HG03442 (cell line): ENCODE measurements at regions not wholly inside any gene's neighbourhood (a gene's known extent, or its start where the extent isn't known, plus 50 kb on each side); places are given as distances from the start of the nearest gene placed in this dataset.

Experiments used
- ATAC-seq: cut with Tn5 transposase; IDR thresholded peaks from one replicate; pipeline ENCODE4 v1.9.1; 2021; ENCODE audit warnings: mild to moderate bottlenecking, moderate library complexity; ENCODE audit not compliant: unreplicated experiment

DNA sequence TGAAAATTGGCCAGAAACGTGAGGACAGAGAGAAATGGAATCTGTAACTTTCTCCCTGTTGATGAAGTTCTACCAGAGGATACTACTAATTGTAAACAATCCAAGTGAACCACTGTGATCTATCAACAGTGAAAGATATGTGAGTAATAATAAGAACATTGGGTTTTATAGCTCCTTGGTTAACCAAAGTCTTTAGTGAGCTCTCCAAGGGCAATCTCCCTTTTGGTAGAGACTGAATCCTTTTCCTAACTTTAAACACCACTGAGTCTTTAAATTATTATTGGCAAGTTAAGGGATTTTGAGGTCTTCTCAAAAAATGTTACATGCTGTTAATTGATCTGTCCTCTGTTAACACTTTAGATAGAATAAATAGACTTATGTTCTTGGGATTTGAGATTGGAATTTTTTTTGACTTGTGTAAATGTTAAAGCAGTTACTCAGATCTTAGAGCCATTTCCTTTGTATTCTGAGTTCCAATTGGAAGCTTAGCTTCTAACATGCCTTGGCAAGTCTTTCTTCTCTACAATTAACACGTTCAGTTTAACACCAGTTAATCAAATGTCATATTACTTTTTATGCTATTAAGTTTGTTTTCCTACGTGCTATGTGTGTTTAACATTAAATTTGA lies 338.2 kb upstream of the DDHD1 start:
- no peak for ATAC-seq

DNA sequence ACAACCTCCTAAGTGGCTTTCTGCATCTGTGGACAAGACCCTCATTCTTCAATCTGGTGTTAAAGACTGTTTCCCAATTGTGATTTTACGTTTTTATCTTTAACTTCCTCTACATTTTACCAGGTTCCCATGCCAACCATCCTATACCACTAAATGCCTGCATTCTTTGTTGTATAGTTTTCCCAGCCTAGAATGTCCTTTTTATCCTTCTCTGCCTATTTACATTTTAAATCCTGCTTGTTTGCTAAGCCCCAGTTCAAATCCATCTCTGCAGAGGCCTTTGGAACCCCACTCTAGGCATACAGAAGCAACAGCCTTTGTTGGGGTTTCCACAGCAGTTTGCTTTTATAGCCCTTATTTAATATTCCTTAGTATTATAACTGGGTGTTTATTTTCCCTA lies 325.1 kb upstream of the DDHD1 start:
- no peak for ATAC-seq

DNA sequence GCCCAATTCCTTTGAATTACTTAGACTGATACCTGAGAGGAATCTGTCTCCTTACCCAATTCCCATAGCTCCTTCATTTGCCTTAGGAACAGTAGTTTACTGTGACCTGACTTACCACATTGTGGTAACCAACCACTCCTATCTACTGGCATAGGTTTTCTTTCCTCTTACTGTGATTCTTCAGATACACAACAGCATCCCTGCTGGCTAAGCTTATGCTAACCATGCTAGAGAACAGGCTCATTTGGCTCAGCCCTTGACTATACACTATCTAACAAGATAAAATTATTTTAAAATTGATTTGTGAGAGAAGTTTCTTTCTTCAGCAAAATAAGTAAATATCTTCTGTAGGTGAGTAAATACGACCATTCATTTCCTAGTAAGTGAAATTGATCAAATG lies 320.4 kb upstream of the DDHD1 start:
- no peak for ATAC-seq

DNA sequence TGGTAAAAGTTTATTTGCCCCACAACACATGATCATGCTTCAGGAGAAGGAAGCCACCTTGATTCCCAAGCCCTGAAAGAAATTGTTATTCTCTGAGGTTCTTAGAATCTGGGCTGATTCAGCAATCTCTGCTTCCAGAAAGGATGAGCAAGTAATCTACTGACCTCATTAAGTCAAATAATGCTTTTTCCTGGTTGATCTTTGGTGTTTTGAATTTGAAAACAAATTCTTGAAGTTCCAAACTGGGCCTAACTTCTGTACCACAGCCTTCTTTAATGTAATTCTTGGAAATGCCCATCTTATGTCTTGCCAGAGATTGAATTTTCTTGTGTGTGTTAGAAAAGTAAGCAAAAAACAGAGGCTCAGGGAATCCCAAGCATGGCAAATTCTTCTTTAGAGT lies 319.2 kb upstream of the DDHD1 start:
- no peak for ATAC-seq

DNA sequence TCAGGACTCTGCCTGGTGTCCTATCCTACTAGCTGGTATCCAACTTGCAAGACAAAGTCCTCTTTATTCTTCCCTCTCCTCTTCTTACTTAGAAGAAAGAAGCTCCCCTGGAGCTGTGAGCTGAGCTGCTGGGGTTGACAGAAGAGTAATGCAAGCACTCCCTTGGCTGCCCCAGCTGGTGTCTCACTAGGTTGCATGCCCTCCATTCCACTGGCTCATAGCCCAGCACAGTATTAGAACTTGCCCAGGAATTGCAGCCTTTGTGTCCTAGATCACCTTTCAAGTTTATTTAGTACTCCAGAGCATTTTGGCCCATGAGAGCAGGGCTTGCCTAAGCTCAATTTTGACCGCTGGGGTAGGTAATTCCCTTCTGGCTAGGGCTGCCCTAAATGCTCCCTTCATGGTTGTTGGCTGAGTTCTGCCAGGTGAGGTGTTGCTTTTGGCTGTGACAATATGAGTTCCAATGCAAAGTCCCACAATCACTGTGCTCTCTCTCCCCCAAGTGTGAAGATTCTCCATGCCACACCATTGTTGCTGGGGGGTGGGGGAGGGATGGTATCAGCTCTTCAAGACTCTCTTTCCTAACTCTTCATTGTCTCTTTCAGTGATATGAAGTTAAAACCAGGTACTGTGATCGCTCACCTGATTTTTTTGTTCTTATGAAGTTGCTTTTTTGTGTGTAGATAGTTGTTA lies 317.4 kb upstream of the DDHD1 start:
- no peak for ATAC-seq

DNA sequence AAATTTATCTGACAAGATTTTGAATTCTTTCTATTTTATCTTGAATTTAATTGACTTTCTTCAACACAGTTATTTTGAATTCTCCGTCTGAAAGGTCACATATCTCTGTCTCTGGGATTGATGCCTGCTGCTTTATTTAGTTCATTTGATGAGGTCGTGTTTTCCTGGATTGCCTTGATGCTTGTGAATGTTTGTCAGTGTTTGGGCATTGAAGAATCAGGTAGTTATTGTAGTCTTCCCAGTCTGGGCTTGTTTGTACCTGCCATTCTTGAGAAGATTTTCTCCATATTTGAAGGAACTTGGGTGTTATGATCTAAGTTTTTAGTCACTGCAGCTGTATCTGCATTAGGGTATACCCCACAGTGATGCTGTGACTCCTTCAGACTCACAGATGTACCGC lies 315.8 kb upstream of the DDHD1 start:
- no peak for ATAC-seq

DNA sequence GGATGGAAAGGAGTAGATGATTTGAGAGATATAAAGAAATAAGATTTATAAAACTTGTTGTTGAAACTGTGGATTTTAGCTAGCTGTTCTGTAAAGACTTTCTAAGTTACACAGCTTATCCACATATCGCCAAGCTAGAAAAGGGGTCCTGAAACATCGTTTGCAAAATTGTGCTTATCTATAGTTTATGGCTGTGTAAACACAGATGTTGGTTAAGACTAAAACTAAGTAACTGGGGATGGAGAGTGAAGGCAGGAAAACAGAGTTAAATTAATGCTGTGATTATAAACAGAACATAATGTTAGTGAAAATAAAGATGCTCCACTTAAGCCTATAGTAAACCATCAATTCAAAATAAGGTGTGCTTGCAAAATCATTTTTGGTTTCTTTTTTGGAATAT lies 311.3 kb upstream of the DDHD1 start:
- ATAC-seq: no peak

DNA sequence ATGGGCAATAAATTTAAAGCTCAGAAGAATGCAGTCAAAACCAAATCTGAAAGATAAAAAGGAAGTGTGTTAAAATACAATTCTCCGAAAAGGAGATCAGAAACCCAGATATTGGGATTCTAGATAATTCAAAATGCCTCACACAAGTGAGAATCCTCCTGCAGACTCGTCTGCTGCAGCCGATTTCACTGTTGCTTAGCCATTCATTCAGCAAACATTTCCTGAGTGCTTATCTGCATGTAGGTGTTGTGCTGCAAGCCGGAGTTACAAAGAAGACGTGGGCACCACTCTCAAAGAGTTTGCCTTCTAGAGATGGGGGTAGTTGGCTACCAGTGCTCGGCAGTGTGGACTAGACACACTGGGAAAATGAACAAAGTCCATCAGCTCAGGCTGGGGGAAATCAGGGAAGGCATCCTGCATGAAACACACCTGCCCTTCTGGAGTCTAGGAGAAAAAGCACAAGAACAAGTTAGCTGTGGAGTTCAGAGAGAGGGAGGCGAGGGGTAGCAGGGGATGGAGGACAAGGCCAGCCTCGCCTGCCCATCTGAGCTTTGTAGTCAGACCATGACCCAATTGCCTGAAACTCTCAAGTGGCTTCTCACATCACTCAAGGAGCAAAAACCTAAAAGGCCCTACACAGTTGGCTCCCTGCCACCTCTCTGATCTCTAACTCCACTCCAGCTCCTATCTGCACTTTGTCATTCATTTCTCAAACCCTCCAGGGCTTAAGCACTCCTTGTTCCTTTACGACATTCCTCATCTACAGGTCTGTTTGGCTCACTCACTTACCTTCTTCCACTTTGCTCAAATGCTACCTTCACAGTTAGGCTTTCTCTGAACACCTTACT lies 310.0 kb upstream of the DDHD1 start:
- ATAC-seq: no peak

DNA sequence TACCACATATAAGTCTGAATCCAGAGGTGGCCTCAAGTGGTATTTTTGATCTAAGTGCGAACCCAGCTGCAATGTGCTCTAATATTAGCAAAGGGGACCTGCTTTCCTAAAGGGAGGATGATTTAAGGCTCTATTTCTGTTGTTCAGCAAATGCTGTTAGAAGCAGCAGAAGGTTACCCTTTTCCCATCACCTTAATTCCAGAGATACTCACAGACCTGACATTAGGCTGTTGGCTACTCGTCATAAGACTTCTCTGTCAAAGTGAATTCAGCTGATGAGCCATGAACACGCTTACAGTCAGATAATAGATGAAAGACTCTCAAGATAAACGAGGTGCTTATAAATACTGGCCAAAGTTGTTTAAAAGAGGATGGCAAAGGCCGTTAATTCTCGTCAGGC lies 308.7 kb upstream of the DDHD1 start:
- ATAC-seq: no peak

DNA sequence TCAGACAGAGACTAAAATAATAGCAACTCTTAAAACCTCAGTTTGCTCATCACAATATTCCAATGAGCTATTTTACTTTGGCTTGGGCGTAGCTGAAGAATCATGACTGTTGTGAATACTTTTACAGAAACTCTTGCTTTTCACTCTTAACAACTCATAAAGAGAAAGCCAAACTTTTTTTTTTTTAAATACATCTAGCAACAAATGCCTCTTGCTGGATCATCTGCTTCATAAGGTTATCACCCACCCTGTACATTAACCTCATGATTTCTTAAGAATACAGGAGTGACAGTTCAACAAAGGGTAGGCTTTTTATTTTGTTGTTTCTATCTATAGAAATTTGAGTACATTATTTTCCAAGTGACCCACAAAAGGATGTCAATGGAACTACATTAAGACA lies 307.4 kb upstream of the DDHD1 start:
- no peak for ATAC-seq

DNA sequence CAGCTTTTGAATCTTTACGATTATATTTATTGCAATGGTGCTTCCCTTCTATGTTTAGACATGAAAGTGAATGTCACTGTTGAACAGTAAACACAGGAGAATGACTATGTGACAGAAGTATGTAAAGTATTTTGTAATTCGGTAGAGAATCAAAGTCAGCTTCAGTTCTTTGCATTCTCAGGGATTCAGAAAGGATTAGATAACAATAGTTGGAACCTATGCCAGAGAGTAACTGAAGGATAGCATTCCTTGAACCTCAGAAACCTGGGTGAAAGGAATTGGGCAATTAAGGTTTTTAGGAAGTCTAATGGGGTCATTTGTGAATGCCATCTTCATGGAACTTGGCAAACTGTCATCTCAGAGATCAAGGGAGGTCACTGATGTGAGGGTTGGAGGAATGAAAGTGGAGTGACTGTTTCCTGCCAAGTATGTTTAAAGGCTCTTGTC lies 305.3 kb upstream of the DDHD1 start:
- ATAC-seq: no peak

DNA sequence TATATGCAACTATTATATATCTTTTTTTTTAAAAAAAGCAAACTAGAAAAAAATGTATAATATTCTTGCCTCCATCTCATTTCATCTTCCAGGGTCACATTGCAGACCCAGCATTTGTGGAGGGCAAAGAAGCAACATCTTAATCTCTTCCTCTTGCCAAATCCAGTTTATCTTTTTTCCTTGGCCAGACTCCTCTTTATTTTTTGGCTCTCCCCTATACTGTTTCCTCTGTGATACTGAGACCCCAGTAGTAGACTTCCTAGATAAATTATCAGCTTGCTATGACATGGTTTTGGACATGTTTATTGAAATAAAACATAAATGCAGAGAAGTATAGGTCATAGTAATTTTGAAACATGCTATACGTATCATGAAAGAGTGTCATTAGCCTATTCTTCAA lies 303.8 kb upstream of the DDHD1 start:
- no peak for ATAC-seq

DNA sequence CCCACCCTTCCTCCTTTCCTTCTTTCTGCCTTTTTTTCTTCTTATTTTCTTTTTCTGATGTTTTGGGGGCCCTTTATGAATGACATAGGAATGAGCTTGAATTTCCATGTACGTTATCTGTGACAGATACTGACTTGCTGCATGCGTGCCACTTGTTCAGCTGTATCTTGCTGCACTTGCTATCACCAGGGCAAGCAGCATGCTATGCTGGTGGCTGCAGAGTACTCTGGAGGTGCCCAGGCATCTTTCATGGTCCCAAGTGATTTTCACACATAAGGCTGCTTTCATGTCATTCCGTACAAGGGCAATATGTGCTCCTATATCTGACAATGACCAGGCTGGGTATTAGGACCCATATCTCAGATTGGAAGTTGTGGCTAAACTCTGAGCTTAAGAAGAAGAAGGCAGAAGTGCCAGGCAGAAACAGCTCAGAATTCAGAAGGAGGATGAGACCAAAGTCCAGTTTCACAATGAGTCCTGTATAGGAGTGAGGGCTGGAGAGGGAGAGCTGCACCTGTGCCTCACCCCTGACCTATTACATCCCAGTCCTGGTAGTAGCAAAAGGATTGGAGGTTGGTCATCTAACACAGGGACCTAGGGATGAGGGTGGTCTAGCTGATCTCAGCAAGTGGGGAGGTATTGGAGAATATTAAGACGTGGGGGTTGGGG lies 299.0 kb upstream of the DDHD1 start:
- ATAC-seq: no peak

DNA sequence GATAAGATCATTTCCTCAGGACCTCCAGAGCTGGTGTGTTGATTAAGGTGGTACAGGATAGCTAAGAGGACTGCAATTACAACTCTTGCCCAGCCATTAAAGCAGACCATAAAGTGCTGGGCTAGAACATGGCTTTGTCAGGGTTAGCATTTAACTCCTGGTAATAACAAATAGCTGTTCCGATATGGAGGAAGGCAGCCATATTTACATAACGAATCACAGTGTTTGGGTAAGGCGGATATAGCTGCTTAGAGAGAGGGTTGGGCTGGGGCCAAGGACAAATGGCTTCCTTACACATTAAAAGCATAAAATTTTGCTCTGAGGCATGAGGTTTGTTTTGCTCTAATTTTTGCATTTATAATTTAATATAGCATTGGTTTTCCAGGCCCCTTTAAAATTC lies 297.7 kb upstream of the DDHD1 start:
- no peak for ATAC-seq

DNA sequence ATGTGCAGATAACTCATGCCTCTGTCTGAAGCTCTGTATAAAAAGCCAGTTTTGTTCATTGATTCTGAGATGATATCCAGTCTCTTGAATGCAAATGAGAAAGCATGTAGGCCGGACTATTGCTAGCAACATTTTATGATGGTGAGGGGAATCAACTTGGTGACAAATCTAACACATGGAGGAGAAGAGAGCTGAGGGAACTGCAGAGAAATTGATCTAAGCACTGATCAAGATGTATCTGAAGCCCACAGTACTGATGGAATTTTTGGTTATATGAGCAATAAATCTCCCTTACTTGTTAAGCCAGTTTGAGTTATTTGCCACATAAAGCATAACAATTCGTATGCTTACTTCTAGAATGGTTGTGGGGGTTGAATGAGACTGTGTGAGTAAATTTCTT lies 295.6 kb upstream of the DDHD1 start:
- ATAC-seq: no peak

DNA sequence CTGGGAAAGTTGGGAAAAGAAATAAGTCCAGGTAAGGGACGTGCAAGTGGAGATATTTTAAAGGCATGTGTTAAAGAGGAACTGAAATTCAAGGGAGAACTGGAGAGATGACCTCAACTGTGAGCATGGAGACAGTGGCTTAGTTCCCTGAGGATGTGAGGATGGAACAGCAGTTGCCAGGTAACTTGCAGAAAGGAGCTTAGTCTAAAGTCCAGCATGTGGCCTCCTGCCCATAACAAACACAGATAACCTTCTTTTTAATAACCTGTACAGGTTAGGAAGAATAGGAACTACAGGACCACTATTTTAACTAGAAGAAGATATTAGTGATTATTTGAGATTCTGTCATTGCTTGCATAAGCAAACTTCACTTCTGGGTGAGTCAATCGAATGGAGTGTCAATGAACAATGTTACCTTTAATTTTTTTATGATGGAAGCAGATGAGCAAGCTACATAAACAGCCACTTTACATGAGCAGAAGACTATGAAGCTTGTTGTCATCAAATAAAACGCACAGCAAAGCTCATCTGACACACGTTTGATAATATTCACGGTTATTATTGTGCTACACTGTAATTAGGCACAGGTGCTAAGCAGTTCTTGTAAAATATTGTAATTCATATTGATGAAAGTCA lies 291.7 kb upstream of the DDHD1 start:
- ATAC-seq: no peak

DNA sequence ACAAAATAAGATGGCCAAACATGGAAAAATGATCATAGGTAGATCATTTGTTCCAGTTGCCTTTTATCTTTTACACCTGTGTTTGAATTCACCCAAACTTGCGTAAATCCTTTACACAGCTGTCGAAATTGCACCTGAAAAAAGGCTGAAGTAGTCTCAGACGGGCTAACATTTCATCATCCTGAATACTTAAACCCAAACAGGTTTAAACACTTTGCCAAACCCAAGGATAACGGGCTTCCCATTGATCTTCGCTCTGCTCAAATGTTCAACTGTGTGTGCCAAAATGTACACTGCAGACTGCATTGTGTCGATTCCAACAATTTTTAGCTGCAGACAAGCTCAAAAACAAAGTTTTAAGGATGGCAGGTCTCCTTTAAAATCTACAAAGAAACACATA lies 288.7 kb upstream of the DDHD1 start:
- no peak for ATAC-seq

DNA sequence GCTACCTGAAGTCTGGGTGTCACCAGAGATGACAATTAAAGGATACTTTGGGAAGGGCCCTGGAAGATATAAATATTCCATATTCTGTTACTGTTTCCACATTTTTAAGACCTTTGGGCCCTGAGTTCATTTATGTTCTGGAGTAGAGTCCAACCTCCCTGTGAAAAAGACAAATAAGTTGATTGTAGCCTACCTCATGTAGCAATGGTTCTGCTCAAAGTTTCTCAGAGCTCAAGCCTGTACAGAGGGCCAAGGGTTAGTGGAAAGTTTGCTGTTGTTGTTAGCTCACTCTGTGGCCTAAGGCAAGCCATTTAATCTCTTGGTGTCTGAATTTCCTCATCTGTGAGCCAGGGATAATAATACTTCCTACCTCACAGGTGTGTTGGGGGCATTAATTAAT lies 284.7 kb upstream of the DDHD1 start:
- no peak for ATAC-seq

DNA sequence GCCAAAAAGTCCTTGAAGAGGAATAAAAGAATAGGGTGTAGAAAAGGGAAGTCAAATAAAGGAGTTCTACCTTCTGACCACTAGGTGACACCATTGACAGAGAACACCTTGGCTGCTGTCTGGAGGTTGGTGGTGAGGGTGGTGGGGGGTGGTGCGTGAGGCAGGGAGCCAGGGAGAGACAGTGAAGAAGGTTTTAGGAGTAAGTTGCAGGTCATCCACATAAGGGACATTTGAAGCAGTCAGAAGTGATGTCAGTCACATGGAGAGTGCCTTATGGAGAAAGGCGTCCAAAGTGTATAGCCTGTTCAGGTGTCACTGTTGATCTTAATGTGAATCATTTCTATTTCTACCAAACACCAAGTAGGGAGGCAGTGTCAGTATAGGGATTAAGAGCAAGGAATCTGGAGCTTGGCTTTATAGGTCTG lies 279.3 kb upstream of the DDHD1 start:
- peak; percentile 90 for ATAC-seq

DNA sequence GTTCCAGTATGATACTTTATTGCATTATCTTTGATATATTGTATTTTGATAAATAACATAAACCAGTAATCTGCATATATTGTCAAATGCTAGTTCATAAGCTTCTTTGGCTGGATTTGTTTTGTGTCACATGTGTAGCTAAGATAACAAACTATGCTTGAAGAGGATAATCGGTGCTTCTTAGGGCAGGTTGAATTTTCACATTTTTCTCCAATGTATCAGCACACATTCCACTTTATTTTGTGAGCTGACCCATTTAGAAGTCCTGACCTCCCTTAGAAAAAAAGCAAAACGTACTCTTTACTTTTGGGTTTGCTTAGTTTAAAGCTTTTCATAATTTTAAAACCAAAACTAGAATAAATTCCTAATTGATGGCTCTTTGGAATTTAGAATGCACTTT lies 277.7 kb upstream of the DDHD1 start:
- ATAC-seq: no peak
